Neural cell (in vitro differentiated cells): ENCODE measurements at regions not wholly inside any gene's neighbourhood (a gene's known extent, or its start where the extent isn't known, plus 50 kb on each side); places are given as distances from the start of the nearest gene placed in this dataset.

Experiments
- CTCF ChIP-seq: fragments of 450-650 bp; IDR thresholded peaks from 2 replicates; pipeline ENCODE4 v1.5.1; 2014; ENCODE audit warnings: antibody characterized with exemption, mild to moderate bottlenecking, moderate library complexity; ENCODE audit not compliant: poor library complexity, severe bottlenecking
- EP300 ChIP-seq: fragments of 450-650 bp; conservative IDR thresholded peaks from 2 replicates; pipeline ENCODE4 v1.6.1; 2014; ENCODE audit warnings: antibody characterized with exemption, mild to moderate bottlenecking, moderate library complexity; ENCODE audit not compliant: poor library complexity, severe bottlenecking
- POLR2AphosphoS5 ChIP-seq: IDR thresholded peaks from 2 replicates; pipeline ENCODE4 v1.6.1; 2012
- RAD21 ChIP-seq: fragments of 450-650 bp; conservative IDR thresholded peaks from 2 replicates; pipeline ENCODE4 v1.6.1; 2014; ENCODE audit warnings: antibody characterized with exemption, mild to moderate bottlenecking, moderate library complexity
- REST ChIP-seq: IDR thresholded peaks from 2 replicates; pipeline ENCODE4 v1.6.1; 2012; ENCODE audit warnings: borderline replicate concordance
- TAF1 ChIP-seq: IDR thresholded peaks from 2 replicates; pipeline ENCODE4 v1.6.1; 2012; ENCODE audit warnings: low read depth

- no peak for TF ChIP-seq RAD21
- TF ChIP-seq CTCF, result no peak
- no peak for TF ChIP-seq POLR2AphosphoS5
- no peak for TF ChIP-seq REST
- no peak for TF ChIP-seq EP300
- no peak for TF ChIP-seq TAF1
These were observed 117.1 kb downstream of the NREP start for GRCh38 chr5:111639912-111640311.
